Adrenal gland (tissue), 5 donors: ENCODE measurements at regions not wholly inside any gene's neighbourhood (a gene's known extent, or its start where the extent isn't known, plus 50 kb on each side); places are given as distances from the start of the nearest gene placed in this dataset.

Experiments used
- CTCF ChIP-seq, 6 experiments: fragments of 450-650 bp in 4 of 6; fragments of 200-600 bp in 2 of 6; sonication (generic) in 1 of 6; IDR thresholded peaks; 1 replicate in 5 of 6; 2 replicates in 1 of 6; pipeline versions ENCODE4 v1.5.1 to v1.8.0; 2016 to 2021; ENCODE audit warnings: antibody characterized with exemption in 6 of 6, mild to moderate bottlenecking in 2 of 6, moderate library complexity in 1 of 6
- POLR2A ChIP-seq, 2 donors: fragments of 450-650 bp; IDR thresholded peaks; one replicate each; pipeline ENCODE4 v1.6.1; 2017; ENCODE audit warnings: antibody characterized with exemption in 2 of 2, mild to moderate bottlenecking in 2 of 2, moderate library complexity in 1 of 2
- donor health status: DM: no; HTN: no; CAD: no.

DNA sequence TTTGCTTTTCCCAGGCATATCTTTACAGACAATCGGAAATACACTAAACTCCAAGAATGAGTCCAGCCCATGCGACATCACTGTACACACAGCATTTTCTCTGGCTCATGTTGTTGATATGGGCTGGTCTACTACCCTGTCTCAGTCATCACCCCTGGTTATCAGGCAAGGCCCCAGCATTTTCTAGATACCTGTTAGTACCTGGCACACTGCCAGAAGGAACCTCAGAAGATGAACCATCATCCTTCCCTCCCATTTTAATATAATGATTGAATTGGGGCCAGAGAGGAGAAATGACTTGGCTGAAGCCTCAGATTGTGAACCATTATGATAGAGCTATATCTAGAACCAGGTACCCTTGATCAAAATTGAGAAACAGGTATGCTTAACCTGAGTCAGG lies 406.2 kb downstream of the CDH11 start:
- TF ChIP-seq CTCF (IDR thresholded peaks at IDR 0.05) (no peak), POLR2A (IDR thresholded peaks at IDR 0.05) (no peak)
